ENCODE measurements at regions not wholly inside any gene's neighbourhood (a gene's known extent, or its start where the extent isn't known, plus 50 kb on each side); places are given as distances from the start of the nearest gene placed in this dataset.

- no peaks in the 10 kb centered on the region for H3K9me3 Mint-ChIP-seq
- H3K36me3 Mint-ChIP-seq: no peaks in the 10 kb centered on the region
- H3K27ac Mint-ChIP-seq: no peak overlapping the region
- ATAC-seq (no peak), DNase-seq (ENCODE audit: low spot score in 2 of 2) (no peak)
Measured at GRCh38 chrX:120021927-120022326, 55.6 kb downstream of the RHOXF2B start.

DNA sequence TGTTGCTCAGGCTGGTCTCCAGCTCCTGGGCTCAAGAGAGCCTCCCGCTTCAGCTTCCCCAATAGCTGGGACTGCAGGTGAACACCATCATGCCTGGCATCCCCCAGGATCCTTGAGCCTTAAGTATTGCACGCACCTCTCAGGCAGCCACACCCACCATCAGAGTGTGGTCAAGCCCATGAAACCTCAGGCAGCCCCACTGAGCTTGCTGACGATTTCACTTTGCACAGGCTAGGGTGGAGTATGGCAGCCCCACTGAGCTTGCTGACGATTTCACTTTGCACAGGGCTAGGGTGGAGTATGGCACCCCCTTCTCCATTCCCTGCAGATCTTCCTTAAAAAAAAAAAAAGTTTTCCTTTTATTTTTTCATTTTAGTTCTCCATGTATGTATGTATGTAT lies 57.2 kb downstream of the RHOXF2B start:
- Mint-ChIP-seq H3K9me3 (no peaks in the 10 kb centered on the region), H3K27ac (no peak overlapping the region), H3K36me3 (no peaks in the 10 kb centered on the region)
- no peak for ATAC-seq
- no peak for DNase-seq (ENCODE audit: low spot score in 2 of 2)

DNA sequence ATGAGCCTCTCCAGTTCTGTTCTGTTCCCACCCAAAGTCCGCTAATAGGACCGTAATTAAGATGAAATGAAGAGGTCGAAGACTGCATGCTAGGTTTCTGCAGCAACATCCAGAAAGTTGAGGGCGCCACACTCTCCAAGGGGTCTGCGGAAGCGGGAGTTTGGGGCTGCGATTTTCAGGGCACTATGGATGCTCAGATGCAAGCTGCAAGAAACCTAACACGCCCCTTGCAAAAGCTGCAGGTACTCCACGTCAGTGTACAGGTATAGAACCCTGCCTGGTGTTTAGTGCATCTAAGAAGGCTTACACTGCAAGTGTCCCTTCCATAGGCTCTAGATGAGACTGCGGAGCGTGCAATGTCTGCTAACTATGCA lies 61.4 kb downstream of the RHOXF2B start:
- H3K9me3 Mint-ChIP-seq: no peaks in the 10 kb centered on the region
- no peak overlapping the region for H3K27ac Mint-ChIP-seq
- ATAC-seq (no peak), DNase-seq (ENCODE audit: low spot score in 2 of 2) (no peak)
- H3K36me3 Mint-ChIP-seq: no peaks in the 10 kb centered on the region

- DNase-seq (ENCODE audit: low spot score in 2 of 2): peak in 1 of 2 donors; percentile 3
- no peak for ATAC-seq
- Mint-ChIP-seq H3K36me3 (no peaks in the 10 kb centered on the region), H3K27ac (no peak overlapping the region), H3K9me3 (no peaks in the 10 kb centered on the region)
Measured at GRCh38 chrX:120015145-120016067, 62.1 kb downstream of the RHOXF2B start.

GRCh38 chrX:120014354-120015130 lies 62.9 kb downstream of the RHOXF2B start:
- no peaks in the 10 kb centered on the region for H3K9me3 Mint-ChIP-seq
- ATAC-seq (no peak), DNase-seq (ENCODE audit: low spot score in 2 of 2) (no peak)
- no peaks in the 10 kb centered on the region for H3K36me3 Mint-ChIP-seq
- no peak overlapping the region for H3K27ac Mint-ChIP-seq

- ATAC-seq: no peak
- DNase-seq (ENCODE audit: low spot score in 2 of 2): no peak
- H3K27ac Mint-ChIP-seq: no peak overlapping the region
- H3K36me3 Mint-ChIP-seq: peaks cover 0 to 4% of the 10 kb centered on the region in 2 donors
- no peaks in the 10 kb centered on the region for H3K9me3 Mint-ChIP-seq
Measured at GRCh38 chrX:120001787-120002186, 58.2 kb upstream of the NKAP start.

- Mint-ChIP-seq H3K9me3 (no peaks in the 10 kb centered on the region), H3K36me3 (peaks cover 0 to 4% of the 10 kb centered on the region in 2 donors), H3K27ac (no peak overlapping the region)
- ATAC-seq (peak; percentile 57 to 58), DNase-seq (ENCODE audit: low spot score in 2 of 2) (no peak)
Measured at GRCh38 chrX:120000490-120001246, 57.1 kb upstream of the NKAP start.

GRCh38 chrX:119999087-119999634 lies 55.6 kb upstream of the NKAP start:
- ATAC-seq: no peak
- no peaks in the 10 kb centered on the region for H3K9me3 Mint-ChIP-seq
- no peak for DNase-seq (ENCODE audit: low spot score in 2 of 2)
- peaks cover 0 to 4% of the 10 kb centered on the region in 2 donors for H3K36me3 Mint-ChIP-seq
- H3K27ac Mint-ChIP-seq: peak overlapping the region in 1 of 2 donors; percentile 22

- peaks cover 0 to 4% of the 10 kb centered on the region in 2 donors for H3K36me3 Mint-ChIP-seq
- no peak overlapping the region for H3K27ac Mint-ChIP-seq
- DNase-seq (ENCODE audit: low spot score in 2 of 2): no peak
- H3K9me3 Mint-ChIP-seq: no peaks in the 10 kb centered on the region
- no peak for ATAC-seq
Measured at GRCh38 chrX:119997570-119997969, 54.0 kb upstream of the NKAP start.

DNA sequence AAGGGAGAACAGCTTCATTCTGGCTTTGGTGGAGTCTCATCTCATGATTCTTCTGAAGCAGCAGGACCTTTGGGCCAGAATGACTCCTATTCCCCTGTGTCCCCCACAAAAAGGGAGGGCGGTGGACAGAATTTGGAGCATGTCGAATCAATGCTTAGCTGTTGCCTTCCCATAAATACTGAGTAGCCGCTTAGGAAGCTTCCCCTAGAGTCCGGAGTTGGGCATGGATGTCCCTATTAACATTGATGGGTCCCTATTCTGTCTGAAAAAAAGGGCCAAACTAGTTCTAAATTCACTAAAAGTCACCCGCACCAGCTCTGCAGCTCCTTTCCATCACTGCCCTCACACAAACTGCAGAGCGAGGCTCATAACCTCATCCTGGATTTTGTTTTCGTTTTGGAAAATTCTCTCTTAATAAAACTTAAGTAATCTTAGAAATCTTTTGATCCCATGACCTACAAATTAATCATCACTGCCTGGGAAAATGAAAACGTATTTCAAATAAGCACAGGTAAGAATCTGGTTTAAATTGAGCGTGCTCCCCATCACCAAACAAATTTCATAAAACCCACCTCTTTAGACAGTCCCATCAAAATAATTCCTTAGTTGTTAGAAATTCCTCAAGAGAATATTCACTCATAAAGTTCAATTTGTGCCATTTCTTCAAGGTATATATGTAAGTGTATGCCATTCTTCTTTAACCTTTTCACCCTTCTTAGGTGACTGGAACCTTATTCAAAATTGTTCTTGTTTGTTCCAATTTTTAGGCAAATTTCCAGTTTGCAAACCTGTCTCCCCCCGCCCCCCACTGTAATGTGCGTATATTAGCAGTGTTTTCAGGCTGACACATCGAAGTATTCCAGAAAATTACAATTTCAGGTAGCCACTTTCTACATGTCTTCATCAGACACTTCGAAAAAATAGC lies 53.3 kb upstream of the NKAP start:
- ATAC-seq (no peak), DNase-seq (ENCODE audit: low spot score in 2 of 2) (no peak)
- Mint-ChIP-seq H3K27ac (no peak overlapping the region), H3K9me3 (no peaks in the 10 kb centered on the region), H3K36me3 (peaks cover 0 to 4% of the 10 kb centered on the region in 2 donors)

DNA sequence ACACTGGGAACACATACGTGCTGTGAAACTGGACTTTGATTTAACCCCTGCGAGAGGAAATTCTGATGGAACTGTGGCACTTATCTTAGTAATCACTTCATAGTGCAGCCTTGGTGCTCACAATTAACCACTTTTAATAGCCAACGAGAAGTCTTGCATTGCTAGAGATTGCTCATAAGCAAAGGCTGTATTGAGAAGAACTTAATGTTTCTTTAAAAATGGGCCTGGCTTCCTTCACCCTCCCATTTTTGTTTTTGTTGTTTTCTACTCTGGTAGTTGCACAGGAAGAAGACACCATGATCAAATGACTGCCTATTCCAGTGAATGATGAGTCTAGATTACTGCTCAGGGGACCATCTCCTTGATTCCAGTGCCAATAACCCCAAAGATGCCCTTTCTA lies 52.5 kb upstream of the NKAP start:
- no peak for ATAC-seq
- Mint-ChIP-seq H3K27ac (no peak overlapping the region), H3K9me3 (no peaks in the 10 kb centered on the region), H3K36me3 (peaks cover 0 to 4% of the 10 kb centered on the region in 2 donors)
- no peak for DNase-seq (ENCODE audit: low spot score in 2 of 2)
